22Rv1 (cell line): ENCODE measurements at regions not wholly inside any gene's neighbourhood (a gene's known extent, or its start where the extent isn't known, plus 50 kb on each side); places are given as distances from the start of the nearest gene placed in this dataset.

Experiments used
- H3K27ac ChIP-seq: fragments of 450-650 bp; 2 replicates; pipeline ENCODE4 v1.5.1; 2017
- CTCF ChIP-seq: fragments of 450-650 bp; IDR thresholded peaks from 2 replicates; pipeline ENCODE4 v1.5.1; 2017; ENCODE audit warnings: mild to moderate bottlenecking
- ZFX ChIP-seq: fragments of 450-650 bp; IDR thresholded peaks from 2 replicates; pipeline ENCODE4 v1.6.1; 2017; ENCODE audit warnings: antibody characterized with exemption, borderline replicate concordance

GRCh38 chr1:14500041-14500440, 98.4 kb upstream of the KAZN start:
- TF ChIP-seq ZFX (no peak), CTCF (no peak)

GRCh38 chr1:14500912-14501311, 97.6 kb upstream of the KAZN start:
- H3K27ac ChIP-seq: no peak overlapping the region
- TF ChIP-seq ZFX (no peak), CTCF (no peak)

More at GRCh38 chr1:14500041-14500440, 98.4 kb upstream of the KAZN start:
- no peak overlapping the region for H3K27ac ChIP-seq

GRCh38 chr1:14504517-14504916, 94.0 kb upstream of the KAZN start:
- TF ChIP-seq ZFX (no peak), CTCF (no peak)
- no peak overlapping the region for H3K27ac ChIP-seq

- no peak for TF ChIP-seq CTCF
- TF ChIP-seq ZFX: no peak
- H3K27ac ChIP-seq: no peak overlapping the region
Measured at GRCh38 chr1:14506471-14507255, 91.8 kb upstream of the KAZN start.

- no peak overlapping the region for H3K27ac ChIP-seq
- TF ChIP-seq CTCF (no peak), ZFX (no peak)
Measured at GRCh38 chr1:14507262-14507661, 91.2 kb upstream of the KAZN start.

- H3K27ac ChIP-seq: no peak overlapping the region
- TF ChIP-seq CTCF: no peak
- no peak for TF ChIP-seq ZFX
Measured at GRCh38 chr1:14508613-14509012, 89.9 kb upstream of the KAZN start.

GRCh38 chr1:14511166-14511680, 87.3 kb upstream of the KAZN start:
- no peak overlapping the region for H3K27ac ChIP-seq
- TF ChIP-seq ZFX: no peak
- no peak for TF ChIP-seq CTCF
